Trophoblast cell (in vitro differentiated cells and primary cell): ENCODE measurements at regions not wholly inside any gene's neighbourhood (a gene's known extent, or its start where the extent isn't known, plus 50 kb on each side); places are given as distances from the start of the nearest gene placed in this dataset.

Source experiments
- DNase-seq, 2 donors: peaks; one replicate each; pipeline ENCODE4 v3.0.0-alpha.2; 2016
- H2AFZ ChIP-seq: 2 replicates; pipeline ENCODE4 v1.6.1; 2013; ENCODE audit warnings: low read length, moderate library complexity, mild to moderate bottlenecking; ENCODE audit not compliant: insufficient read depth, poor library complexity
- H2AK5ac ChIP-seq: 2 replicates; pipeline ENCODE4 v1.6.1; 2013; ENCODE audit warnings: mild to moderate bottlenecking, low read length
- H2BK120ac ChIP-seq: 2 replicates; pipeline ENCODE4 v1.6.1; 2013; ENCODE audit warnings: low read length, mild to moderate bottlenecking, moderate library complexity; ENCODE audit not compliant: insufficient read depth, poor library complexity
- H2BK12ac ChIP-seq: 2 replicates; pipeline ENCODE4 v1.6.1; 2013; ENCODE audit warnings: mild to moderate bottlenecking, low read length, moderate library complexity
- H2BK5ac ChIP-seq: 2 replicates; pipeline ENCODE4 v1.6.1; 2013; ENCODE audit warnings: low read length, low read depth, moderate library complexity, mild to moderate bottlenecking; ENCODE audit not compliant: poor library complexity
- H3K14ac ChIP-seq: 2 replicates; pipeline ENCODE4 v1.6.1; 2013; ENCODE audit warnings: mild to moderate bottlenecking, low read length
- H3K18ac ChIP-seq: 2 replicates; pipeline ENCODE4 v1.6.1; 2013; ENCODE audit warnings: mild to moderate bottlenecking, low read length
- H3K23ac ChIP-seq: 2 replicates; pipeline ENCODE4 v1.6.1; 2013; ENCODE audit warnings: low read length
- H3K27ac ChIP-seq: 2 replicates; pipeline ENCODE4 v1.5.1; 2013; ENCODE audit warnings: low read depth, mild to moderate bottlenecking, inconsistent platforms, low read length, moderate library complexity
- H3K27me3 ChIP-seq: 2 replicates; pipeline ENCODE4 v1.6.1; 2013; ENCODE audit warnings: inconsistent platforms, mild to moderate bottlenecking, low read length, moderate library complexity; ENCODE audit not compliant: insufficient read depth
- H3K36me3 ChIP-seq, 2 experiments: 1 replicate in 1 of 2; 2 replicates in 1 of 2; pipeline ENCODE4 v1.6.1; 2013; ENCODE audit warnings: low read length in 2 of 2, mild to moderate bottlenecking in 2 of 2, moderate library complexity in 1 of 2; ENCODE audit not compliant: insufficient read depth in 2 of 2, control insufficient read depth in 1 of 2
- H3K4ac ChIP-seq: 2 replicates; pipeline ENCODE4 v1.6.1; 2013; ENCODE audit warnings: low read depth, mild to moderate bottlenecking, low read length, moderate library complexity
- H3K4me1 ChIP-seq, 2 experiments: 1 replicate in 1 of 2; 2 replicates in 1 of 2; pipeline ENCODE4 v1.6.1; 2013; ENCODE audit warnings: low read length in 2 of 2, mild to moderate bottlenecking in 2 of 2, moderate library complexity in 1 of 2; ENCODE audit not compliant: insufficient read depth in 2 of 2, control insufficient read depth in 1 of 2
- H3K4me2 ChIP-seq: 2 replicates; pipeline ENCODE4 v1.6.1; 2013; ENCODE audit warnings: inconsistent platforms, mild to moderate bottlenecking, low read length, moderate library complexity
- H3K4me3 ChIP-seq: 2 replicates; pipeline ENCODE4 v1.5.1; 2013; ENCODE audit warnings: mild to moderate bottlenecking, low read depth, low read length, inconsistent platforms
- H3K79me1 ChIP-seq: one replicate; pipeline ENCODE4 v1.6.1; 2013; ENCODE audit warnings: low read length
- H3K79me2 ChIP-seq: 2 replicates; pipeline ENCODE4 v1.6.1; 2013; ENCODE audit warnings: low read length, mild to moderate bottlenecking; ENCODE audit not compliant: control insufficient read depth, insufficient read depth, poor library complexity
- H3K9ac ChIP-seq: 2 replicates; pipeline ENCODE4 v1.6.1; 2013; ENCODE audit warnings: mild to moderate bottlenecking, low read length
- H3K9me3 ChIP-seq: 2 replicates; pipeline ENCODE4 v1.6.1; 2013; ENCODE audit warnings: low read depth, mild to moderate bottlenecking, control low read depth, inconsistent platforms, low read length; ENCODE audit not compliant: insufficient read depth
- H4K12ac ChIP-seq: 2 replicates; pipeline ENCODE4 v1.6.1; 2013; ENCODE audit warnings: low read depth, mild to moderate bottlenecking, low read length, moderate library complexity
- H4K8ac ChIP-seq: 2 replicates; pipeline ENCODE4 v1.6.1; 2013; ENCODE audit warnings: low read depth, mild to moderate bottlenecking, low read length, moderate library complexity
- H4K91ac ChIP-seq: one replicate; pipeline ENCODE4 v1.6.1; 2013; ENCODE audit warnings: low read depth, mild to moderate bottlenecking, low read length, moderate library complexity
- WGBS: extraction: QIAGEN DNeasy Blood & Tissue Kit; methylation state at CpG from one replicate; pipeline ENCODE4 v1.1.7; 2013; ENCODE audit warnings: missing lambda C conversion rate; ENCODE audit not compliant: insufficient read length, insufficient coverage; ENCODE audit errors: extremely low coverage; 5-methylcytosine and 5-hydroxymethylcytosine counted together

- WGBS: no CpG with 5 or more reads among the region's 4 CpGs
- H2AK5ac ChIP-seq: no peak overlapping the region
- H3K27me3 ChIP-seq: no peaks in the 10 kb centered on the region
- H3K14ac ChIP-seq: no peak overlapping the region
- no peak overlapping the region for H3K4me2 ChIP-seq
- H2BK5ac ChIP-seq: no peak overlapping the region
- no peak overlapping the region for H3K23ac ChIP-seq
- H2BK120ac ChIP-seq: no peak overlapping the region
- H3K4me3 ChIP-seq: no peak overlapping the region
- no peak overlapping the region for H4K91ac ChIP-seq
- H3K79me1 ChIP-seq: no peaks in the 10 kb centered on the region
- H3K79me2 ChIP-seq: no peaks in the 10 kb centered on the region
- DNase-seq: no peak
- no peak overlapping the region for H4K12ac ChIP-seq
- no peak overlapping the region for H3K9ac ChIP-seq
- H3K18ac ChIP-seq: no peak overlapping the region
- no peak overlapping the region for H4K8ac ChIP-seq
- no peak overlapping the region for H3K27ac ChIP-seq
- H3K9me3 ChIP-seq: no peaks in the 10 kb centered on the region
- H3K36me3 ChIP-seq: no peaks in the 10 kb centered on the region
- no peak overlapping the region for H2BK12ac ChIP-seq
- no peaks in the 10 kb centered on the region for H3K4me1 ChIP-seq
- no peak overlapping the region for H3K4ac ChIP-seq
- no peak overlapping the region for H2AFZ ChIP-seq
Measured at GRCh38 chr5:5638211-5638610, 215.7 kb downstream of the ICE1 start.

GRCh38 chr5:5637173-5637572, 214.7 kb downstream of the ICE1 start:
- no CpG with 5 or more reads among the region's 2 CpGs for WGBS
- no peak overlapping the region for H3K4me2 ChIP-seq

GRCh38 chr5:5634817-5635216, 212.3 kb downstream of the ICE1 start:
- Histone ChIP-seq H3K23ac (no peak overlapping the region), H4K91ac (no peak overlapping the region), H2BK5ac (no peak overlapping the region), H2BK12ac (no peak overlapping the region), H3K9me3 (no peaks in the 10 kb centered on the region), H2AK5ac (no peak overlapping the region), H2AFZ (no peak overlapping the region), H4K12ac (no peak overlapping the region), H3K36me3 (no peaks in the 10 kb centered on the region), H3K4me3 (no peak overlapping the region), H3K14ac (no peak overlapping the region), H3K27me3 (no peaks in the 10 kb centered on the region), H3K4ac (no peak overlapping the region), H3K79me1 (no peaks in the 10 kb centered on the region), H2BK120ac (no peak overlapping the region), H3K4me2 (no peak overlapping the region), H3K18ac (no peak overlapping the region), H3K27ac (no peak overlapping the region), H3K9ac (no peak overlapping the region), H4K8ac (no peak overlapping the region), H3K4me1 (no peaks in the 10 kb centered on the region), H3K79me2 (no peaks in the 10 kb centered on the region)
- DNase-seq: no peak
- no CpG with 5 or more reads among the region's 4 CpGs for WGBS

More at GRCh38 chr5:5637173-5637572, 214.7 kb downstream of the ICE1 start:
- Histone ChIP-seq H3K27me3 (no peaks in the 10 kb centered on the region), H3K4ac (no peak overlapping the region), H2BK5ac (no peak overlapping the region), H3K79me2 (no peaks in the 10 kb centered on the region), H2BK12ac (no peak overlapping the region), H3K79me1 (no peaks in the 10 kb centered on the region), H3K27ac (no peak overlapping the region), H3K18ac (no peak overlapping the region), H3K14ac (no peak overlapping the region), H2AK5ac (no peak overlapping the region), H4K8ac (no peak overlapping the region), H2AFZ (no peak overlapping the region), H3K23ac (no peak overlapping the region), H2BK120ac (no peak overlapping the region), H3K4me1 (no peaks in the 10 kb centered on the region), H4K91ac (no peak overlapping the region), H3K4me3 (no peak overlapping the region), H3K9me3 (no peaks in the 10 kb centered on the region), H4K12ac (no peak overlapping the region), H3K36me3 (no peaks in the 10 kb centered on the region), H3K9ac (no peak overlapping the region)
- DNase-seq: no peak

- no peak overlapping the region for H4K91ac ChIP-seq
- H2BK120ac ChIP-seq: no peak overlapping the region
- no peak overlapping the region for H3K4me3 ChIP-seq
- H2AK5ac ChIP-seq: no peak overlapping the region
- no peak overlapping the region for H3K4ac ChIP-seq
- no peak overlapping the region for H3K18ac ChIP-seq
- no peaks in the 10 kb centered on the region for H3K27me3 ChIP-seq
- no peaks in the 10 kb centered on the region for H3K79me2 ChIP-seq
- H4K12ac ChIP-seq: no peak overlapping the region
- no peak for DNase-seq
- H3K23ac ChIP-seq: no peak overlapping the region
- H4K8ac ChIP-seq: no peak overlapping the region
- no peaks in the 10 kb centered on the region for H3K9me3 ChIP-seq
- H3K14ac ChIP-seq: no peak overlapping the region
- WGBS: no CpG with 5 or more reads among the region's 4 CpGs
- no peak overlapping the region for H3K4me2 ChIP-seq
- H2BK5ac ChIP-seq: no peak overlapping the region
- H3K27ac ChIP-seq: no peak overlapping the region
- no peak overlapping the region for H2BK12ac ChIP-seq
- H3K4me1 ChIP-seq: no peaks in the 10 kb centered on the region
- no peaks in the 10 kb centered on the region for H3K79me1 ChIP-seq
- no peak overlapping the region for H2AFZ ChIP-seq
- H3K36me3 ChIP-seq: no peaks in the 10 kb centered on the region
- H3K9ac ChIP-seq: no peak overlapping the region
Measured at GRCh38 chr5:5633579-5633978, 211.1 kb downstream of the ICE1 start.
